Thoracic aorta (tissue), 2 donors: ENCODE measurements at regions not wholly inside any gene's neighbourhood (a gene's known extent, or its start where the extent isn't known, plus 50 kb on each side); places are given as distances from the start of the nearest gene placed in this dataset.

Experiments used
- ATAC-seq: fragments of 150-250 bp; one replicate; pipeline ENCODE4 v1.8.0; 2017; ENCODE audit warnings: low read depth; ENCODE audit not compliant: insufficient number of reproducible peaks, low FRiP score
- DNase-seq: peaks from one replicate; pipeline ENCODE4 v3.0.0-alpha.2; 2020; ENCODE audit warnings: low spot score
- H3K27ac ChIP-seq, 2 donors: fragments of 200-600 bp; sonication (generic); 1 replicate in 1 of 2; 2 replicates in 1 of 2; pipeline ENCODE4 v1.5.1; 2016; ENCODE audit warnings: mild to moderate bottlenecking in 2 of 2, moderate library complexity in 2 of 2
- H3K27me3 ChIP-seq: fragments of 200-600 bp; sonication (generic); replicated peaks from 2 replicates; pipeline ENCODE4 v1.6.0; 2016; ENCODE audit warnings: mild to moderate bottlenecking; ENCODE audit not compliant: insufficient read depth
- H3K36me3 ChIP-seq: fragments of 200-600 bp; sonication (generic); one replicate; pipeline ENCODE4 v1.5.1; 2016
- H3K4me1 ChIP-seq, 2 donors: fragments of 200-600 bp; sonication (generic); 1 replicate in 1 of 2; 2 replicates in 1 of 2; pipeline versions ENCODE4 v1.5.1 to v1.6.0; 2016; ENCODE audit warnings: low read depth in 2 of 2, mild to moderate bottlenecking in 1 of 2; ENCODE audit not compliant: control insufficient read depth in 1 of 2
- H3K4me3 ChIP-seq: fragments of 200-600 bp; sonication (generic); 2 replicates; pipeline ENCODE4 v1.5.1; 2016; ENCODE audit warnings: mild to moderate bottlenecking
- H3K9me3 ChIP-seq: fragments of 200-600 bp; sonication (generic); 2 replicates; pipeline ENCODE4 v1.5.1; 2016
- CTCF ChIP-seq: fragments of 200-600 bp; sonication (generic); IDR thresholded peaks from one replicate; pipeline ENCODE4 v1.5.1; 2019; ENCODE audit warnings: antibody characterized with exemption

- no peaks in the 10 kb centered on the region for H3K36me3 ChIP-seq
- no peak overlapping the region for H3K27ac ChIP-seq
- H3K9me3 ChIP-seq = no peaks in the 10 kb centered on the region
- no peak overlapping the region for H3K4me3 ChIP-seq
- DNase-seq (no peak), ATAC-seq (no peak)
- no peaks in the 10 kb centered on the region for H3K4me1 ChIP-seq
- no peaks in the 10 kb centered on the region for H3K27me3 ChIP-seq
- no peak for TF ChIP-seq CTCF
Observed at GRCh38 chr16:59975953-59976352, 1241.8 kb upstream of the GOT2 start.

- TF ChIP-seq CTCF = no peak
- no peaks in the 10 kb centered on the region for H3K4me1 ChIP-seq
- DNase-seq = no peak
- H3K36me3 ChIP-seq = no peaks in the 10 kb centered on the region
- no peaks in the 10 kb centered on the region for H3K9me3 ChIP-seq
- no peak overlapping the region for H3K27ac ChIP-seq
- ATAC-seq = no peak
- H3K27me3 ChIP-seq = no peaks in the 10 kb centered on the region
- H3K4me3 ChIP-seq = no peak overlapping the region
Observed at GRCh38 chr16:59973966-59974365, 1239.8 kb upstream of the GOT2 start.

- TF ChIP-seq CTCF = no peak
- ATAC-seq (no peak), DNase-seq (no peak)
- Histone ChIP-seq H3K4me3 (no peak overlapping the region), H3K4me1 (no peaks in the 10 kb centered on the region), H3K27ac (no peak overlapping the region), H3K9me3 (no peaks in the 10 kb centered on the region), H3K27me3 (no peaks in the 10 kb centered on the region), H3K36me3 (no peaks in the 10 kb centered on the region)
Observed at GRCh38 chr16:59971264-59971663, 1237.1 kb upstream of the GOT2 start.

GRCh38 chr16:59964232-59964924, 1230.3 kb upstream of the GOT2 start:
- Histone ChIP-seq H3K4me1 (no peaks in the 10 kb centered on the region), H3K27me3 (no peaks in the 10 kb centered on the region), H3K36me3 (no peaks in the 10 kb centered on the region), H3K27ac (no peak overlapping the region), H3K9me3 (no peaks in the 10 kb centered on the region), H3K4me3 (no peak overlapping the region)
- no peak for ATAC-seq
- no peak for DNase-seq
- TF ChIP-seq CTCF = no peak

- no peak overlapping the region for H3K4me3 ChIP-seq
- H3K9me3 ChIP-seq = no peaks in the 10 kb centered on the region
Observed at GRCh38 chr16:59959311-59959710, 1225.2 kb upstream of the GOT2 start.

More at GRCh38 chr16:59959311-59959710, 1225.2 kb upstream of the GOT2 start:
- Histone ChIP-seq H3K27me3 (no peaks in the 10 kb centered on the region), H3K4me1 (no peaks in the 10 kb centered on the region), H3K27ac (no peak overlapping the region), H3K36me3 (no peaks in the 10 kb centered on the region)
- DNase-seq (no peak), ATAC-seq (no peak)
- no peak for TF ChIP-seq CTCF
